NCI-H2196 (cell line): ENCODE measurements at regions not wholly inside any gene's neighbourhood (a gene's known extent, or its start where the extent isn't known, plus 50 kb on each side); places are given as distances from the start of the nearest gene placed in this dataset.
"Not testable (repeated sequence)": the region's sequence is repeated elsewhere in the genome, so short reads cannot be mapped to it uniquely, and the experiment has no call there.

Experiments used
- DNase-seq: peaks from one replicate; lab custom pipeline; 2025; ENCODE audit not compliant: unreplicated experiment; lab: John Stamatoyannopoulos, UW

DNA sequence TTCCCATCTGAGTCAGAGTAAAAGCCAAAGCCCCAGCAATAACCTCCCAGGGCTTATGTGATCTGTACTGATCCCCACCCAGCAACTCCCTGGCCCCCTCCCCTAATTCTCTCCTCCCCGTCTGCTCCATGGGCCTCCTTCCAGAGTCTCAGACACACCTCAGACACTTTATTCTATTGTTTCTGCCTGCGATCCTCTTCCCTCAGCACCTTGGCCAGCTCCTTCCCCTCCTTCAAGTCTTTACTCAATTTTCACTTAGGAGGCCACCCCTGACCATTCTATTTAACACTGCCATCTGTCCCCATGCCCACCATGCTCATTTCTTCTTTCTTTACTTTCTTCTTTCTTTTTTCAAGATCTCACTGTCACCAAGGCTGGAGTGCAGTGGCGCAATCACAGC lies 81.0 kb upstream of the COBL start:
- DNase-seq: not testable (repeated sequence)

DNA sequence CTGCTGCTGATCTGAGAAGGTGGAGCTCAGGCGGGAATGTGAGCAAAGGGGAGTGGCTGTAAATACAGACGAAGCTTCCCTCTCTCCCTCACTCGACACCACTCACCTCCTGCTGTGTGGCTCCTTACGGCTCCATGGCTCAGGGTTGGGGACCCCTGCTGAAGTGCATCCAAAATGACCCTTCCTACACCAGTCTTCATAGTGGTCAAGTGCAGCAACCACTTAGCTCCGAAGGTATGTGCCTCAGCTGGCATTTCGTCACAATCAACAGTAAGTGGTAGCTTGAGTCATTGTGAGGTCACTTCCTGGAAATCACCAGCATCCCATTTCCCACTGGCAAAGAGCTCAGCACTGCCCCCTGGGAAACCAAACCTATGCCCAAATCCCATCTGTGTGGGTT lies 76.4 kb upstream of the COBL start:
- not testable (repeated sequence) for DNase-seq

DNA sequence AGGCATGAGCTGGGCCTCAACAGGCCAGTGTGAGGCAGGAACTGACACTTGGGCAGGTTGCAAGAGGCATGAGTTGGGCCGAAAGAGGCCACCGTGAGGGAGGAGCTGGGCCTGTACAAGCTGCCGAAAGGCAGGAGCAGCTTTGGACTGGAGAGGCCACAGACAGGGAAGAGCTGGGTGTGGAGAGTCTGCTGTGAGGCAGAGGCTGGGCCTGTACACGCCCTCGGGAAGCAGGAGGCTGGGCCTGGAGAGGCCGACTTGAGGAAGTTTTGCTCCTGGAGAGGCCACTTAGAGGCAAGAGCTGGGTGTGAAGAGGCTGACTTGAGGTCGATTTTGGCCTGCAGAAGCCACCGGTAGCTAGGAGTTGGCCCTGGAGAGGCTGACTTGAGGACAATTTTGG lies 73.3 kb upstream of the COBL start:
- DNase-seq: not testable (repeated sequence)

DNA sequence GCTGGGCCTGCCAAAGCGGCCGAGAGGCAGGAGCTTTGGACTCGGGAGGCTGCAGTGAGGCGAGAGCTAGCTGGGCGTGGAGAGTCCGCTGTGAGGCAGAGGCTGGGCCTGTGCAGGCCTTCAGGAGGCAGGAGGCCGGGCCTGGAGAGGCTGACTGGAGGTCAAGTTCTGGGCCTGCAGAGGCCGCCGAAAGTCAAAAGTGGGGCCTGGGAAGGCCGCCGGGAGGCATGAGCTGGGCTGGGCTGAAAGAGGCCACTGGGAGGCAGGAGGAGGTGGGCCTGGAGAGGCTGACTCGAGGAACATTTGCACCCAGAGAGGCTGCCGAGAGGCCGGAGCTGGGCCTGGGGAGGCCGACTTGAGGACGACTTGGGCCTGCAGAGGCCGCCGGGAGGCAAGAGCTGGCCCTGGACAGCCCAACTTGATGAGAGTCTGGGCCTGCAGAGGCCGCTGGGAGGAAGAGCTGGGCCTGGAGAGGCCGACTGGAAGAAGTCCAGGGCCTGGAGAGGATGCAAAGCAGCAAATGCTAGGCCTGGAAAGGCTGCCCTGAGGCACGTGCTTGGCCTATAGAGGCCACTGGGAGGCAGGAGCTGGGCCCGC lies 72.7 kb upstream of the COBL start:
- not testable (repeated sequence) for DNase-seq

DNA sequence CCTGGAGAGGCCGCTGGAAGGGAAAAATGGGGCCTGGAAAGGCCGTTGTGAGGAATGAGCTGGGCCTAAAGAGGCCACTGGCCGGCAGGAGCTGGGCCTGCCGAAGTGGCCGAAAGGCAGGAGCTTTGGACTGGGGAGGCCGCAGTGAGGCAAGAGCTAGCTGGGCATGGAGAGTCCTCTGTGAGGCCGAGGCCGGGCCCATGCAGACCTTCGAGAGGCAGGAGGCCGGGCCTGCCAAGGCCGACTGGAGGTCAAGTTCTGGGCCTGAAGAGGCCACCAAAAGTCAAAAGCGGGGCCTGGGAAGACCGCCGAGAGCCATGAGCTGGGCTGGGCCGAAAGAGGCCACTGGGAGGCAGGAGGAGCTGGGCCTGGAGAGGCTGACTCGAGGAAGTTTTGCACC lies 71.6 kb upstream of the COBL start:
- not testable (repeated sequence) for DNase-seq

DNA sequence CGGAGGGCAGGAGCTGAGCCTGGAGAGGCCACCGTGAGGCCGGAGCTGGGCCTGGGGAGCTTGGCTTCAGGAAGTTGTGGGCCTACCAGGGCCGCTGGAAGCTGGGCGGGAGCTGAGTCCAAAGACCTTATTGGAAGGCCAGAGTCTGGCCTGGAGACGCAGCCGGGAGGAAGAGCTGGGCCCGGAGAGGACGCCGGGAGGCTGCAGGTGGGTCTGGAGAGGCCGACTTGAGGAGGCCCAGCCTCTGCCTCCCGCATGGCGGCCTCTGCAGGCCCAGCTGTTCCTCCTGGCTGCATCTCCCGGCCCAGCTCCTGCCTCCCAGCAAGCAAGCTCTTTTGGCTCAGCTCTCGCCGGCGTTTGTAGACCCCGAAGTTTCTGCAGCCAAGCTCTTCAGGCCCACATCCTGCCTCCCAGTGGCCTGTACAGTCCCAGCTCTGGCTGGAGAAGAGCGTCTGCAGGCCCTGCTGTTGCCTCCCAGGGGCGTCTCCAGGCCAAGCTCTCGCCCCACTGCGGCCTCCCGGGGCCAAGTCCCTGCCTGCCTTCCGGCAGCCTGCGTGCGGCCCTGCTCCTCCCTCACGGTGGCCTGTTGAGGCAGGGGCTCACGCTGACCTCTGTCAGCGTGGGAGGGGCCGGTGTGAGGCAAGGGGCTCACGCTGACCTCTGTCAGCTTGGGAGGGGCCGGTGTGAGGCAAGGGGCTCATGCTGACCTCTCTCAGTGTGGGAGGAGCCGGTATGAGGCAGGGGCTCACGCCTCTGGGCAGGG lies 70.4 kb upstream of the COBL start:
- DNase-seq: not testable (repeated sequence)

DNA sequence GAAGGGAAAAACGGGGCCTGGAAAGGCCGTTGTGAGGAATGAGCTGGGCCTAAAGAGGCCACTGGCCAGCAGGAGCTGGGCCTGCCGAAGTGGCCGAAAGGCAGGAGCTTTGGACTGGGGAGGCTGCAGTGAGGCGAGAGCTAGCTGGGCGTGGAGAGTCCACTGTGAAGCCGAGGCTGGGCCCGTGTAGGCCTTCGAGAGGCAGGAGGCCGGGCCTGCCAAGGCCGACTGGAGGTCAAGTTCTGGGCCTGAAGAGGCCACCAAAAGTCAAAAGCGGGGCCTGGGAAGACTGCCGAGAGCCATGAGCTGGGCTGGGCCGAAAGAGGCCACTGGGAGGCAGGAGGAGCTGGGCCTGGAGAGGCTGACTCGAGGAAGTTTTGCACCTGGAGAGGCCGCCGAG lies 69.6 kb upstream of the COBL start:
- not testable (repeated sequence) for DNase-seq

DNA sequence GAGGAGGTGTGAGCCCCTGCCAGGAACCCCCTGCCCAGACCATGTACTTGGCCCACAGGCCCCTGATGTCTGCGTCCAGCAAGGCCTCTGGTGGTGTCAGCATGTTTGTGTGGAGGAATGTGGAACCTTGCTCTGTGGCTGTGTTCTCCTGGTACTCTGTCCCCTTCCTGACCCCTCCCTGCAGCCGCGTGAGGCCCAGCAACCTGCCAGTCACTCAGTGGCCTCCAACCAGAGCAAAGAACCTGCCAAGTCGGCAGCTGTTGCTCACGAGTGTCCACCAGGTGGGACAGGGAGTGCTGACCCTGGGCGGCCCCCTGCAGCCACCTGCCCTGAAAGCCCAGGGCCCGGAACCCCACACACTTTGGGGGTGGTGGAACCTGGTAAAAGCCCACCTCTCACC lies 65.6 kb upstream of the COBL start:
- not testable (repeated sequence) for DNase-seq

DNA sequence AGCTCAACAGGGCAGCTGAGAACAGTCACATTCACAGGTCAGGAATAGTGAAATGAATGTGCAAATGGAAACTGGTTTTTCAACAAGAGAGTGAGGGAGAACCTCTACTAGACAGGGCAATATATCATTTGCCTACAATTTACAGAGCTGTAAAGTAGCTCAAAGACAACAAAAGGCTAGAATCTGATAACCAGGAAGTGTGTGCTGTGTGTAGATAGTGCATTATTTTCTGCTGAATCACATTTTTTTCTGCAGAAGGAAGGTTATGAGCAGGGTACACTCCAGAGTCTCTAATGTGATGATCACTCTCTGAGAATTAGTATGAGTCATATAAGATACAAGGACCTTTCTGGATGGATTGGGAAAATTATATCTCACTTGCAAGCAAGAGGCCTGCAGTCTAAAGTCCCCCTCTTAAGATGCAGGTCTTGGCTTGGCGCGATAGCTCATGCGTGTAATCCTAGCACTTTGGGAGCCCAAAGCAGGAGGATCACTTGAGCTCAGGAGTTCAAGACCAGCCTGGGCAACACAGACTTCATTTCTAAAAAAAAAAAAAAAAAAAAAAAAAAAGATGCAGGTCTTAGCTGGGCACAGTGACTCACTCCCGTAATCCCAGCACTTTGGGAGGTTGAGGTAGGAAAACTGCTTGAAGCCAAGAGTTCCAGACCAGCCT lies 59.9 kb upstream of the COBL start:
- peak; percentile 58 for DNase-seq

DNA sequence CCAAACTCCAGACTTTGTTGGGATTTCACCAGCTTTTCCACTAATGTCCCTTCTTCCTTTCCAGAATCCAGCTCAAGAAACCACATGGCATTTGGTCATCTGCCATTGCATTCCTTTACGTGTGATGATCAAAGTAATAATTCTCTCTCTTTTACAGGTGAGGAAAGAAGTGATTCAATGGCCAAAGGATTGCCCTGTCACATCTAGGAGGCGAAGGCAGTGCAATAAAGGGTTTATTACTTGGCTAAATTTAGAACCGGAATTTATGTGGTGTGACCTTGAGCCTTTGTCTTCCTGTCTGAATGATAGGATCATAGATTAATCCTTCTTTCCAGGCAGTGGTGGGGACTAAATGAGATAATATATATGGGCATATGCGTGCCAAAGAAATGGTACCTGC lies 58.3 kb upstream of the COBL start:
- no peak for DNase-seq

DNA sequence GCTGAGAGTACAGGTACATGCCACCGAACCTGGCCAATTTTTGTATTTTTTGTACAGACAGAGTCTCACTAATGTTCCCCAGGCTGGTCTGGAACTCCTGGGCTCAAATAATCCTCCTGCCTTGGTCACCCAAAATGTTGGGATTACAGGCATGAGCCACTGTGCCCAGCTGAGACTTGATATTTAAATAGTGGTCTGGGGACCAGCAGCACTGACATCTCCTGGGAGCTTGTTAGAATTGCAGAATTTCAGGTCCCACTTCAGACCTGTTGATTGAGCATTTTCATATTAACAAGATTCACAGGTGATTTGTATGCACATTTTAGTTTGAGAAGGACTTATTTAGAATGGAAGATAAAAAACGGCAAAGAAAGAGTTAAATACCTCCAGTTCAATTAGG lies 57.0 kb upstream of the COBL start:
- not testable (repeated sequence) for DNase-seq

DNA sequence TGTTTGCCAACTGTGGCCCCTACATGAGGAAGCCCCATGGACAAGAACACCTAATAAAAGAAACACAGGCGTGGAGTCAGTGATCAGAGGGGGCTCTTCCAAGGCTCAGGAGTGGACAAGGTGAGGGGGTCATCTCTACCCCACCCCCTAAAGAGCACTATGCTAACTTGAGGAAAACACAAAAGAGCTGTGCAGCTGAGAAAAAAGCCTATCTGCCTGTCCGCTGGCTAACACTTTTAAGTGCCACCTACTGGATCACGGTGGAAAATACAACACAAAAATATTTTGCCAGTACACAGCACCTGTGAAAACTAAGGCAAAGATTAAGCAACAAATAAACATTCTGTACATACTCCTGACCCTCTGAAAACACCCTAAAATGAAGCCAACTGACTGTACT lies 53.1 kb upstream of the COBL start:
- peak; percentile 11 for DNase-seq

DNA sequence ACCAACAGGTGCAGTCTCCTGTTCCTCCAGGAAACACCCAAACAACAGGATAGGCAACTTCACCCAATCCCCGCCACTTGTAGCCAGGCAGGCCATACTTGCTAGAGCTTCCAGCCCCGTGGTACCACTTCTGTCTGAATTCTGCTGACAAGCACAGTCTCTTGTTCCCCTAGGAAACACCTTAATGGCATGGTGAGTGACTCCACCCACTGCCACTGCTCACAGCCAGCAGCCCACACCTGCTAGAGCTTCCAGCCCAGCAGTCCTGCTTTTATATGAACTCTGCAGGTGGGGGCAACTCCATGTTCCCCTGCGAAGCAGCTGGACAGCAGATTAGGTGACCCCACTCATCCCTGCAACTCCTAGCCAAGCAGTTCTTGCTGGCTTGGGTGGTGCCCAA lies 52.6 kb upstream of the COBL start:
- DNase-seq: not testable (repeated sequence)

DNA sequence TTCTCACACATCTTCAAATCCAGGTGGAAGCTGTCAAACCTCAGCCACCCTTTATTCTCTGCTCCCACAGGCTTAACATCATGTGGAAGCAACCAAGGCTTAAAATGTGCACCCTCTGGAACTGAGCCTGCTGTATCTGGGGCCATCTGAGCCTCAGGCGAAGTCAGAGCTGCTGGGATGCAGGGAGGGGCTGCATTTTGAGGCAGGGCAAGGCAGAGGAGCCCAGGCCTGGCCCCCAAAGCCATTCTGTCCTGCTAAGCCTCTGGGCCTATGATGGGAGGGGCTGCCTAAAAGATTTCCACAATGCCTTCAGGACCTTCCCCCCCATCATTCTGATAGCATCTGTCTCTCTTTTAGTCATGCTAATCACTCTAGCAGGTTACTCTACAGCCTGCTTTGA lies 51.7 kb upstream of the COBL start:
- no peak for DNase-seq

DNA sequence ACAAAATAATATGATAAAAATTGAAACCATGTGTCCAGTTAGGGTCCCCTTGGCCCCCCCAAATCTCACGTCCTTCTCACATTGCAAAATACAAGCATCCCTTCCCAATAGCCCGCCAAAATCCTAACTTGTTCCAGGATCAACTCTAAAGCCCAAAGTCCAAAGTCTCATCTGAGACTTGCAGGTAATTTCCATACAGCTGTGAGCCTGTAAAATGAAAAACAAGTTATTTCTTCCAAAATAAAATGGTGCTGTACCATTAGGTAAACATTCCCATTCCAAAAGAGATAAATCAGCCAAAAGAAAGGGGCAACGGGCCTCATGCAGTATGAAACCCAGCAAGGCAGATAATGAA lies 51.0 kb upstream of the COBL start:
- no peak for DNase-seq

DNA sequence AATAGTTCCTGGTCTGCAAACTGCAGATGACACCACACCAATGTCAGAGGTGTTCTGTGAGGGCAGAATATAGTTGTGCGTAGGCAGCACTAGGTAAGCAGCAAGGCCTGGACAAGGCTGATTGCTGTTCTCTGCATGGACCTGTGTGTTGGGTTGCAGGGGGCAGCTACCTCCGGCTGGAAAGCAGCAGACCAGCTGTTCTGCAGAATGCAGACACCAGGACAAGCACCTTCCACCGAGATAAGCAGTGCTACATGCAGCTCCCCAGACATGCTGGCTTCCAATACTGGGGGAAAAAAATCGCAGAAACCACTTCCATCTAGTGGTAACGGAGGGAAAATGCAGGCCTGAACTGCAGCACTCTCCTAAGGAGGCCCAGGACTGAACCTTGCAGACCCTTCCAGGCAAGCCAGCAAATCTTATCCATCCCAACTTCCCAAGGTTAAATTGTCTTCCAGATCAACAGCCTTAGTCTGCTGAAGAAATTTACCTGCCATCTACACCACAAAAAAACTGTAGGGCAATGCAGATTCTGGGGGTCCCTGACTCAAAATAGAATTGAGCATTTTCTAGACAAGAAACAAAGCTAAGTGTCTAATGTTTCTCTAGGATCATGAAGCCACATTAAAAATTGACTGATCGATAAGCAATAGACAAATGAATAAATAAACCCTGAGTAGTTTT lies 50.5 kb upstream of the COBL start:
- peak; percentile 66 for DNase-seq
